GM12875 (cell line): ENCODE measurements at regions not wholly inside any gene's neighbourhood (a gene's known extent, or its start where the extent isn't known, plus 50 kb on each side); places are given as distances from the start of the nearest gene placed in this dataset.

Experiments used
- H3K4me3 ChIP-seq: one replicate; pipeline ENCODE4 v1.5.1; 2011; ENCODE audit warnings: low read depth, low read length, control low read depth
- TF ChIP-seq, protein P1 (sequence below): IDR thresholded peaks from 2 replicates; pipeline ENCODE4 v1.5.1; 2011; ENCODE audit warnings: low read depth, mild to moderate bottlenecking, control low read depth, inconsistent platforms, low read length, moderate library complexity, borderline replicate concordance; ENCODE audit not compliant: insufficient read depth

DNA sequence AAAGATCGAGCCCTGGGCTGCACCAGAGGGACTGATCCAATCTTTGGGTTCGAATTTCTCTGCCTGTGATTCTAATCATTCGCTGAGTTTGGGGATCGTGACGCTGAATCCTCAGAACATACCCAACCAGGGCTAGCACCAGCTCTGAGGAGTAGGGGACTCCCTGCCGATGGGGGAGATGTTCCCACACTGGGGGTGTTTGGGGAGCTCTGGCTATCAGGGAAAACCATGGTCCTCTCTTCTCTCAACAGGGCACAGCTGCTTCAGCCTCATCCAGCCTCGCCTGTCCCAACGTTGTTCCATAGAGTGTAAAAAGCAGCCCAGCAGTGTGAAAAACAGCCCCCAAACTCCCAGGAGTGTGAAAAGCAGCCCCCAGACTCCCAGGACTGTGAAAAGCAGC lies 136.6 kb downstream of the ANKRD60 start:
- TF ChIP-seq, protein P1, sequence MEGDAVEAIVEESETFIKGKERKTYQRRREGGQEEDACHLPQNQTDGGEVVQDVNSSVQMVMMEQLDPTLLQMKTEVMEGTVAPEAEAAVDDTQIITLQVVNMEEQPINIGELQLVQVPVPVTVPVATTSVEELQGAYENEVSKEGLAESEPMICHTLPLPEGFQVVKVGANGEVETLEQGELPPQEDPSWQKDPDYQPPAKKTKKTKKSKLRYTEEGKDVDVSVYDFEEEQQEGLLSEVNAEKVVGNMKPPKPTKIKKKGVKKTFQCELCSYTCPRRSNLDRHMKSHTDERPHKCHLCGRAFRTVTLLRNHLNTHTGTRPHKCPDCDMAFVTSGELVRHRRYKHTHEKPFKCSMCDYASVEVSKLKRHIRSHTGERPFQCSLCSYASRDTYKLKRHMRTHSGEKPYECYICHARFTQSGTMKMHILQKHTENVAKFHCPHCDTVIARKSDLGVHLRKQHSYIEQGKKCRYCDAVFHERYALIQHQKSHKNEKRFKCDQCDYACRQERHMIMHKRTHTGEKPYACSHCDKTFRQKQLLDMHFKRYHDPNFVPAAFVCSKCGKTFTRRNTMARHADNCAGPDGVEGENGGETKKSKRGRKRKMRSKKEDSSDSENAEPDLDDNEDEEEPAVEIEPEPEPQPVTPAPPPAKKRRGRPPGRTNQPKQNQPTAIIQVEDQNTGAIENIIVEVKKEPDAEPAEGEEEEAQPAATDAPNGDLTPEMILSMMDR = no peak

DNA sequence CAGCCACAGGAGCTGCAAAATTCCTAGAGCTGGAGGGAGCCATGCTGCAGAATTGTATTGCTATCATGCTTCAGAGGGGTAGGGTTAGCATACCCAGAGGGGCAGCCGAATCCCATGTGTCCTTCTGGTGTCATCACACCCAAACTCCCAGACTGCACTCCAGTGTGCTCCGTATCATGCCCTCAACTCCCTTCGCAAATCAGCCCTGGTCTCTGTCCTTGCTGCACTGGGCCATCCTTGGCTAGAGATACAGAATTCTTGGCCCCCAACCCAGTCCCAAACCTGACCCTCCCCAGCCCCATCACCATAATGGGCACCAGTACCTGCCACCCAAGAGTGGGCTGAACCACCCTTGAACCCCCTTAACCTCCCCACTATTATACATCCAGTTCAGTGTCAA lies 138.3 kb downstream of the ANKRD60 start:
- TF ChIP-seq, protein P1 = no peak
- no peak overlapping the region for H3K4me3 ChIP-seq

More for the DNA sequence above, 136.6 kb downstream of the ANKRD60 start:
- H3K4me3 ChIP-seq = no peak overlapping the region

DNA sequence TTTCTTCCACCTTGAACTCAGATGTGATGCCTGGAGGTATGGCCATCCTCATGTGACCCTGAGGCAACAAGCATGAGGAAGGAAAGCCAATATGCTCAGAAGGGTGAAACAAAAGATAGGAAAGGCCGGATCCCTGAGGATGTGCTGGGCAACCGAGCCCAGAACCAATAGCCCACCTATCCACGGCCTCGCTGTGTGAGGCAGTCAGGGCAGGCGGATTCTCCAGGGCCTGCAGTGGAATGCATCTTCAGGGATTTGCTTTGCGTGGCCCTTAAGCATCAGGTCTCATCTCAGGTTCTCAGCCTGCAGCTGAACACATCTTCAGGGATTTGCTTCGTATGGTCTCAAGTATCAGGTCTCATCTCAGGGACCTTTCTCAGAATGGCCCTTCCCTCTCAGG lies 139.8 kb downstream of the ANKRD60 start:
- TF ChIP-seq, protein P1 = no peak
- H3K4me3 ChIP-seq = no peak overlapping the region

DNA sequence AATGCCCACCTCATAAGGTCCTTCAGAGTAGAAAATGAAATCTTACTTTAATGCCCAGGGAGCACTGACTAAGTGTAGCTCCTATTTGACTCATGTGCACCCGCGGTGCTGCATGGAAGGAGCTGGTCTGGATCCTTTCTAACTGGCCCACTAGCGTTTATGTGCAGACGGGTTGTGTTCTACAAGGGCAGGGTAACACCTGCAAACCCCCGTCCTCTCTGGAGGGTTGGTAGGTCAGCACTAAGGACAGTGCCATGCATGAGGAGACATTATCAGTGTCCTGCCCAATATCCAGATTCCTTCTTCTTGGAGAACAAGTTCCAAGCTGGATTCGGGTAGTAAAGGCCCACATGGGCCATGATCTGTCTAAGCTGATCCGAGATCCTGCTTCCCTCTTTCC lies 140.3 kb downstream of the ANKRD60 start:
- no peak overlapping the region for H3K4me3 ChIP-seq
- TF ChIP-seq, protein P1 = no peak

DNA sequence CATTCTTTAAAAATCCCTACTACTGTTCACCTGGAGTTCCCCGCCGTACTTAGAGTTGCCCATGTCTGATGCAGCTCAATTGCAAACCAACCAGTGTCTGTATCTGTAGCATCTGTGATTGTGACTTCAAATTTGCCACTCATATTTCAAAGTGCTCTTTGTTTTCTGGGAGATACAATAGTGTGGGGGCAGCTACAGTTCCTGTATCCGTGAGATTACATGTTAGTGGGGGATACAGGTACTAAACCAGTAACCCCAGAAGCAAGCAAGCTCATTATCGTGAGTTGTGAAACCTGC lies 140.9 kb downstream of the ANKRD60 start:
- TF ChIP-seq, protein P1 = no peak
- no peak overlapping the region for H3K4me3 ChIP-seq

DNA sequence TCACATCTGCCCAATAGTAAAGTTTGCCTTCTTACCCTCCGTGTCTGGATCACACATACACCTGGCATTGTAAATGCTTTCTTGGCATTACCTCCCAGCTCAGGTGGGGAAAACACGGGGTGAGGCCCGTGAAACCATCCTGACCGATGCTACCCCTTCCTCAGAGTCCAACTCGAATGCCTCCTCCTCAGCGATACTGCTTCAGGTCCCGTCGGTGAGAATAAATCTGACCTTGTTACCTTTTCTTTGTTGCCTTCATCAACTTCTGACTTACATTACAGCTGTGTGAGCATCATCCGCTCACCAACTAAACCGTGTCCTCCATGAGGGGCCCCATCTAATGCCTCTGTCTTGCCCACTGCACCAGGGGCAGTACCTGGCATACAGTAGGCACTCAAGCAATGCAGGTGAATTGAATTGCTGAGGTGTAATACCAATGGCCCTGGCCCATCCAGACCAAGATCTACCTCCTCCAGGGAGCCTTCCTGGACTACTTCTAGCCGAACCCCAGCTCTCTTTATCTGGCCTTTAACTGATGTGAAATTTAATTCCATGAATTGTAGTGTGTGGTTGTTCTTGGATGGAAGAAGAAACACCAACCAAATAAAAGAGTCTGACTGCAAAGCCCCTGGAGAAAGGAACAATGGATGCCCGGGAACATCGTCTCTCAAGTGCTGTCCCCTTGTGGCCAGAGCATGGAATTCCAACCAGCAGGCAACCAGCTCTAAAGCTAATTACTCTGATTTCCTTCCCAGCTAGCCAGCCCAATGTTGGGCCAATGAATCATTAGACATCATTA lies 141.5 kb downstream of the ANKRD60 start:
- H3K4me3 ChIP-seq = no peak overlapping the region
- TF ChIP-seq, protein P1 = peak; percentile 79

DNA sequence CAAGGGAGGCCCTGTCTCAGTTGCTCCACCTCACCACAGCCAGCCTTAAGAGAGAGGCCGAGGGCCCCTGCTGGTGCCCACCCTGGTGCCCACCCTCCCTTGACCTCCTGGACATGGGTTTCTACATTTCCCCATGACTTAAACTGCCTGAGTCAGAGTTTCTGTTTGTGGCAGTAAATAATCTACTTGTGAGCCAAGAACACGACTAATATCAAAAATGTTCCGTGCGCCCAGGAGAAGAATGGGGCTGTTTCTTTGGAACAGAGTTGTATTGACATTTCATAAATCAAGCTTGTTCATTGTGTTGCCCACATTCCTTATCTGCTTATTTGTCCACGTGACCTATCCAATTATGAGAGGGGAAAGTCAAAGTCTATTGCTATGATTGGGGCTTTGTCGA lies 143.5 kb downstream of the ANKRD60 start:
- H3K4me3 ChIP-seq = no peak overlapping the region
- TF ChIP-seq, protein P1 = no peak
